H1 (cell line): ENCODE measurements at regions not wholly inside any gene's neighbourhood (a gene's known extent, or its start where the extent isn't known, plus 50 kb on each side); places are given as distances from the start of the nearest gene placed in this dataset.

ENCODE experiments used
- CBX8 ChIP-seq: fragments of 300-800, 300-1000 bp; sonication (generic); IDR thresholded peaks from 2 replicates; pipeline ENCODE4 v1.7.1; 2016; ENCODE audit warnings: low read depth, low read length, borderline replicate concordance
- CEBPB ChIP-seq: IDR thresholded peaks from 2 replicates; pipeline ENCODE4 v1.6.1; 2012; ENCODE audit warnings: low read depth, low read length
- CHD2 ChIP-seq: IDR thresholded peaks from 2 replicates; pipeline ENCODE4 v1.6.1; 2012; ENCODE audit warnings: low read length, improper control_type of control experiment
- EZH2 ChIP-seq: fragments of 200-600 bp; sonication (generic); IDR thresholded peaks from 2 replicates; pipeline ENCODE4 v1.7.1; 2012; ENCODE audit warnings: low read depth, mild to moderate bottlenecking, moderate library complexity, low read length, inconsistent platforms; ENCODE audit not compliant: severe bottlenecking
- HDAC6 ChIP-seq: IDR thresholded peaks from one replicate; pipeline ENCODE4 v1.7.1; 2012; ENCODE audit warnings: low read depth, mild to moderate bottlenecking, inconsistent platforms, low read length, moderate library complexity
- JUN ChIP-seq: IDR thresholded peaks from 2 replicates; pipeline ENCODE4 v1.6.1; 2011; ENCODE audit warnings: low read depth, mild to moderate bottlenecking, improper control_type of control experiment, low read length
- JUND ChIP-seq: IDR thresholded peaks from 2 replicates; pipeline ENCODE4 v1.6.1; 2011; ENCODE audit warnings: mild to moderate bottlenecking, improper control_type of control experiment, low read length
- RAD21 ChIP-seq, 2 experiments: IDR thresholded peaks in 1 of 2; conservative IDR thresholded peaks in 1 of 2; 2 replicates each; pipeline ENCODE4 v1.6.1; 2011; ENCODE audit warnings: low read depth in 2 of 2, low read length in 2 of 2, improper control_type of control experiment in 1 of 2, inconsistent platforms in 1 of 2, mild to moderate bottlenecking in 1 of 2, moderate library complexity in 1 of 2
- TAF1 ChIP-seq: IDR thresholded peaks from 2 replicates; pipeline ENCODE4 v1.6.1; 2011; ENCODE audit warnings: mild to moderate bottlenecking, low read depth, low read length
- YY1 ChIP-seq: IDR thresholded peaks from 2 replicates; pipeline ENCODE4 v1.6.1; 2011; ENCODE audit warnings: low read depth, mild to moderate bottlenecking, low read length
- ZNF274 ChIP-seq: IDR thresholded peaks from 2 replicates; pipeline ENCODE4 v1.7.0; 2012; ENCODE audit warnings: low read length, borderline replicate concordance; ENCODE audit errors: extremely low read depth
- TF ChIP-seq, protein P1 (sequence below), 3 experiments: IDR thresholded peaks; 1 replicate in 2 of 3; 2 replicates in 1 of 3; pipeline versions ENCODE4 v1.5.1 to v1.6.1; 2011; ENCODE audit warnings: low read length in 3 of 3, mild to moderate bottlenecking in 3 of 3, inconsistent platforms in 2 of 3, low read depth in 1 of 3, moderate library complexity in 1 of 3; ENCODE audit not compliant: insufficient read depth in 1 of 3; ENCODE audit errors: control extremely low read depth in 1 of 3

DNA sequence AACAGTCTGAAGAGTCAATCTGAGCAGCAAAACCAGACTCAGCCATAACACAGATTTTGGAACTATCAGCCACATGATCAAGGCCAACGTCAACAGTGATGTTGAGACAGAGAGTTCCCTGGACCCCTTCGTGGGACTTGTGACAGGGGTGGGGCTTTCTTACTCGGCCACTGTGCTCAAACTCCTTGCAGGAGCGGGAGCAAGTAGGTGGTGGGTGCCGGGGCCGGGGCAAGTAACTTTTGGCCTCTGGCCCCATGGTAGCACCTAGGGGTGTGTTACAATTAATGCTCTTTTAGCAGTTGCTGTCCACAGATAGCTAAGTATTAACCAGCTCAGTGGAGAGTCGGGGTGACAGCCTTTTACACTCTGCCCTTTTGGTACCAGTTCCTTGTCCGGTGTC lies 384.4 kb downstream of the NUAK1 start:
- TF ChIP-seq ZNF274 (no peak), CBX8 (no peak), CHD2 (no peak), EZH2 (no peak), JUN (no peak), TAF1 (no peak), JUND (no peak), HDAC6 (no peak), RAD21 (IDR thresholded peaks at IDR 0.05 in 1 of 2, conservative IDR thresholded peaks at IDR 0.05 in 1 of 2; ENCODE audit: low read depth in 2 of 2, low read length in 2 of 2) (no peak), CEBPB (no peak), YY1 (no peak)
- TF ChIP-seq, protein P1, sequence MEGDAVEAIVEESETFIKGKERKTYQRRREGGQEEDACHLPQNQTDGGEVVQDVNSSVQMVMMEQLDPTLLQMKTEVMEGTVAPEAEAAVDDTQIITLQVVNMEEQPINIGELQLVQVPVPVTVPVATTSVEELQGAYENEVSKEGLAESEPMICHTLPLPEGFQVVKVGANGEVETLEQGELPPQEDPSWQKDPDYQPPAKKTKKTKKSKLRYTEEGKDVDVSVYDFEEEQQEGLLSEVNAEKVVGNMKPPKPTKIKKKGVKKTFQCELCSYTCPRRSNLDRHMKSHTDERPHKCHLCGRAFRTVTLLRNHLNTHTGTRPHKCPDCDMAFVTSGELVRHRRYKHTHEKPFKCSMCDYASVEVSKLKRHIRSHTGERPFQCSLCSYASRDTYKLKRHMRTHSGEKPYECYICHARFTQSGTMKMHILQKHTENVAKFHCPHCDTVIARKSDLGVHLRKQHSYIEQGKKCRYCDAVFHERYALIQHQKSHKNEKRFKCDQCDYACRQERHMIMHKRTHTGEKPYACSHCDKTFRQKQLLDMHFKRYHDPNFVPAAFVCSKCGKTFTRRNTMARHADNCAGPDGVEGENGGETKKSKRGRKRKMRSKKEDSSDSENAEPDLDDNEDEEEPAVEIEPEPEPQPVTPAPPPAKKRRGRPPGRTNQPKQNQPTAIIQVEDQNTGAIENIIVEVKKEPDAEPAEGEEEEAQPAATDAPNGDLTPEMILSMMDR (IDR thresholded peaks at IDR 0.05; ENCODE audit: control extremely low read depth in 1 of 3, insufficient read depth in 1 of 3, low read depth in 1 of 3, low read length in 3 of 3) = no peak
